ENCODE measurements at regions not wholly inside any gene's neighbourhood (a gene's known extent, or its start where the extent isn't known, plus 50 kb on each side); places are given as distances from the start of the nearest gene placed in this dataset.
A peak's percentile ranks its signal among the peaks of the same experiment; 100 is the strongest.

- H3K27ac ChIP-seq (ENCODE audit: low read length): peak overlapping the region; percentile 65
- BruUV-seq (replicated peaks): no TSS peak
- H3K27me3 ChIP-seq (ENCODE audit: control insufficient read depth, insufficient read depth, low read length): no peaks in the 10 kb centered on the region
- peak overlapping the region; percentile 57 to 83 for H3K4me3 ChIP-seq (ENCODE audit: low read depth in 2 of 2, low read length in 2 of 2)
- ChIA-PET CTCF (interaction anchor here (0.6 kb wide), 1 partner anchor 52 kb away, joined by 3 read pairs; no protein-coding TSS in a partner anchor), POLR2A (interaction anchor here (1.9 kb wide), 1 partner anchor 20 kb away, joined by 7 read pairs; no protein-coding TSS in a partner anchor)
- DNase-seq (ENCODE audit: low read depth, low spot score): no peak
- H3K4me1 ChIP-seq (ENCODE audit: control insufficient read depth, insufficient read depth, low read length): 0 out of 2 replicates have a peak, but pooled peaks cover 20% of the 10 kb centered on the region
- H3K36me3 ChIP-seq (ENCODE audit: control insufficient read depth, insufficient read depth, low read length): peaks cover 5% of the 10 kb centered on the region; the same call in 1 of the 2 replicates
- H3K9me3 ChIP-seq (ENCODE audit: control insufficient read depth, insufficient read depth, low read depth, low read length): no peaks in the 10 kb centered on the region
- in situ Hi-C loops (cut with HindIII; ENCODE audit: low pct_unique_long_range_greater_than_20kb, low sequenced_read_pairs) (no loop called here), intact Hi-C loops (cut with micrococcal nuclease; ENCODE audit: unreplicated experiment) (no loop called here)
- peak; percentile 60 for ATAC-seq
- TF ChIP-seq, protein P1, sequence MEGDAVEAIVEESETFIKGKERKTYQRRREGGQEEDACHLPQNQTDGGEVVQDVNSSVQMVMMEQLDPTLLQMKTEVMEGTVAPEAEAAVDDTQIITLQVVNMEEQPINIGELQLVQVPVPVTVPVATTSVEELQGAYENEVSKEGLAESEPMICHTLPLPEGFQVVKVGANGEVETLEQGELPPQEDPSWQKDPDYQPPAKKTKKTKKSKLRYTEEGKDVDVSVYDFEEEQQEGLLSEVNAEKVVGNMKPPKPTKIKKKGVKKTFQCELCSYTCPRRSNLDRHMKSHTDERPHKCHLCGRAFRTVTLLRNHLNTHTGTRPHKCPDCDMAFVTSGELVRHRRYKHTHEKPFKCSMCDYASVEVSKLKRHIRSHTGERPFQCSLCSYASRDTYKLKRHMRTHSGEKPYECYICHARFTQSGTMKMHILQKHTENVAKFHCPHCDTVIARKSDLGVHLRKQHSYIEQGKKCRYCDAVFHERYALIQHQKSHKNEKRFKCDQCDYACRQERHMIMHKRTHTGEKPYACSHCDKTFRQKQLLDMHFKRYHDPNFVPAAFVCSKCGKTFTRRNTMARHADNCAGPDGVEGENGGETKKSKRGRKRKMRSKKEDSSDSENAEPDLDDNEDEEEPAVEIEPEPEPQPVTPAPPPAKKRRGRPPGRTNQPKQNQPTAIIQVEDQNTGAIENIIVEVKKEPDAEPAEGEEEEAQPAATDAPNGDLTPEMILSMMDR (IDR thresholded peaks at IDR 0.05): no peak
- TF ChIP-seq, protein P2, sequence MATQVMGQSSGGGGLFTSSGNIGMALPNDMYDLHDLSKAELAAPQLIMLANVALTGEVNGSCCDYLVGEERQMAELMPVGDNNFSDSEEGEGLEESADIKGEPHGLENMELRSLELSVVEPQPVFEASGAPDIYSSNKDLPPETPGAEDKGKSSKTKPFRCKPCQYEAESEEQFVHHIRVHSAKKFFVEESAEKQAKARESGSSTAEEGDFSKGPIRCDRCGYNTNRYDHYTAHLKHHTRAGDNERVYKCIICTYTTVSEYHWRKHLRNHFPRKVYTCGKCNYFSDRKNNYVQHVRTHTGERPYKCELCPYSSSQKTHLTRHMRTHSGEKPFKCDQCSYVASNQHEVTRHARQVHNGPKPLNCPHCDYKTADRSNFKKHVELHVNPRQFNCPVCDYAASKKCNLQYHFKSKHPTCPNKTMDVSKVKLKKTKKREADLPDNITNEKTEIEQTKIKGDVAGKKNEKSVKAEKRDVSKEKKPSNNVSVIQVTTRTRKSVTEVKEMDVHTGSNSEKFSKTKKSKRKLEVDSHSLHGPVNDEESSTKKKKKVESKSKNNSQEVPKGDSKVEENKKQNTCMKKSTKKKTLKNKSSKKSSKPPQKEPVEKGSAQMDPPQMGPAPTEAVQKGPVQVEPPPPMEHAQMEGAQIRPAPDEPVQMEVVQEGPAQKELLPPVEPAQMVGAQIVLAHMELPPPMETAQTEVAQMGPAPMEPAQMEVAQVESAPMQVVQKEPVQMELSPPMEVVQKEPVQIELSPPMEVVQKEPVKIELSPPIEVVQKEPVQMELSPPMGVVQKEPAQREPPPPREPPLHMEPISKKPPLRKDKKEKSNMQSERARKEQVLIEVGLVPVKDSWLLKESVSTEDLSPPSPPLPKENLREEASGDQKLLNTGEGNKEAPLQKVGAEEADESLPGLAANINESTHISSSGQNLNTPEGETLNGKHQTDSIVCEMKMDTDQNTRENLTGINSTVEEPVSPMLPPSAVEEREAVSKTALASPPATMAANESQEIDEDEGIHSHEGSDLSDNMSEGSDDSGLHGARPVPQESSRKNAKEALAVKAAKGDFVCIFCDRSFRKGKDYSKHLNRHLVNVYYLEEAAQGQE (IDR thresholded peaks at IDR 0.05; ENCODE audit: insufficient read depth in 1 of 2, low read depth in 2 of 2, low read length in 1 of 2): no peak
- TF ChIP-seq SIN3A (IDR thresholded peaks at IDR 0.05; ENCODE audit: borderline replicate concordance, insufficient read depth, low read depth, low read length) (no peak), TCF7L2 (IDR thresholded peaks at IDR 0.05; ENCODE audit: low read depth, low read length) (no peak), POLR2AphosphoS5 (IDR thresholded peaks at IDR 0.05; ENCODE audit: low read depth, low read length) (no peak)
These were observed 88.3 kb upstream of the IPO9 start for GRCh38 chr1:201740670-201741111.

GRCh38 chr1:201741763-201742342 lies 87.1 kb upstream of the IPO9 start:
- ATAC-seq (no peak), DNase-seq (ENCODE audit: low read depth, low spot score) (no peak)
- Histone ChIP-seq H3K4me3 (ENCODE audit: low read depth in 2 of 2, low read length in 2 of 2) (peak overlapping the region in 1 of 2 experiments; percentile 83; a peak in 2 of 4 replicates), H3K27me3 (ENCODE audit: control insufficient read depth, insufficient read depth, low read length) (no peaks in the 10 kb centered on the region), H3K4me1 (ENCODE audit: control insufficient read depth, insufficient read depth, low read length) (0 out of 2 replicates have a peak, but pooled peaks cover 20% of the 10 kb centered on the region), H3K27ac (ENCODE audit: low read length) (no peak overlapping the region), H3K9me3 (ENCODE audit: control insufficient read depth, insufficient read depth, low read depth, low read length) (no peaks in the 10 kb centered on the region), H3K36me3 (ENCODE audit: control insufficient read depth, insufficient read depth, low read length) (peaks cover 5% of the 10 kb centered on the region; the same call in 1 of the 2 replicates)
- CTCF ChIA-PET: no interaction called here
- BruUV-seq (replicated peaks): no TSS peak
- intact Hi-C loops (cut with micrococcal nuclease; ENCODE audit: unreplicated experiment) (no loop called here), in situ Hi-C loops (cut with HindIII; ENCODE audit: low pct_unique_long_range_greater_than_20kb, low sequenced_read_pairs) (no loop called here)
- POLR2A ChIA-PET: no interaction called here
- TF ChIP-seq, protein P1 (IDR thresholded peaks at IDR 0.05): no peak
